ENCODE measurements at regions not wholly inside any gene's neighbourhood (a gene's known extent, or its start where the extent isn't known, plus 50 kb on each side); places are given as distances from the start of the nearest gene placed in this dataset.

GRCh38 chr7:41163991-41164390 is 538.9 kb downstream of the INHBA start:
- Histone ChIP-seq H3K4me3 (no peak overlapping the region), H3K4me1 (replicated peaks in 1 of 2) (no peaks in the 10 kb centered on the region), H3K27ac (no peak overlapping the region)
- 69 to 100% (median 96%) methylated on average over 1 to 3 of the region's 3 CpGs for WGBS, 10 experiments
- no peak for ATAC-seq (replicated peaks in 6 of 8)
- in situ Hi-C loops (cut with MboI; ENCODE audit: low pct_unique_long_range_greater_than_20kb in 2 of 9, low sequenced_read_pairs in 9 of 9, unreplicated experiment in 9 of 9): no loop called here

GRCh38 chr7:41162612-41163011 is 540.3 kb downstream of the INHBA start:
- Histone ChIP-seq H3K27ac (no peak overlapping the region), H3K4me1 (replicated peaks in 1 of 2) (no peaks in the 10 kb centered on the region), H3K4me3 (no peak overlapping the region)
- in situ Hi-C loops (cut with MboI; ENCODE audit: low pct_unique_long_range_greater_than_20kb in 2 of 9, low sequenced_read_pairs in 9 of 9, unreplicated experiment in 9 of 9): no loop called here
- 60 to 100% (median 83%) methylated on average over 1 to 4 of the region's 4 CpGs; no CpG with 5 or more reads in 1 of the 10 experiments for WGBS, 10 experiments
- ATAC-seq (replicated peaks in 6 of 8): peak in 5 of 8 experiments; percentile 9 to 45 (median 41)

GRCh38 chr7:41161041-41161587 is 541.8 kb downstream of the INHBA start:
- no peak for ATAC-seq (replicated peaks in 6 of 8)
- H3K4me3 ChIP-seq: no peak overlapping the region
- in situ Hi-C loops (cut with MboI; ENCODE audit: low pct_unique_long_range_greater_than_20kb in 2 of 9, low sequenced_read_pairs in 9 of 9, unreplicated experiment in 9 of 9): no loop called here
- WGBS, 10 experiments: 70 to 97% (median 90%) methylated on average over 3 to 4 of the region's 4 CpGs
- no peak overlapping the region for H3K27ac ChIP-seq
- no peaks in the 10 kb centered on the region for H3K4me1 ChIP-seq (replicated peaks in 1 of 2)

- in situ Hi-C loops (cut with MboI; ENCODE audit: low pct_unique_long_range_greater_than_20kb in 2 of 9, low sequenced_read_pairs in 9 of 9, unreplicated experiment in 9 of 9): no loop called here
- WGBS, 10 experiments: 29 to 92% (median 65%) methylated on average over 1 to 2 of the region's 2 CpGs; no CpG with 5 or more reads in 1 of the 10 experiments
- Histone ChIP-seq H3K4me3 (no peak overlapping the region), H3K27ac (no peak overlapping the region), H3K4me1 (replicated peaks in 1 of 2) (no peaks in the 10 kb centered on the region)
- ATAC-seq (replicated peaks in 6 of 8): peak in 1 of 8 experiments; percentile 25
Measured at GRCh38 chr7:41156268-41156667, 546.6 kb downstream of the INHBA start.

- peak in 1 of 8 experiments; percentile 52 for ATAC-seq (replicated peaks in 6 of 8)
- Histone ChIP-seq H3K27ac (no peak overlapping the region), H3K4me3 (no peak overlapping the region), H3K4me1 (replicated peaks in 1 of 2) (no peaks in the 10 kb centered on the region)
- in situ Hi-C loops (cut with MboI; ENCODE audit: low pct_unique_long_range_greater_than_20kb in 2 of 9, low sequenced_read_pairs in 9 of 9, unreplicated experiment in 9 of 9): no loop called here
Measured at GRCh38 chr7:41153268-41153667, 549.6 kb downstream of the INHBA start.

- no peak for ATAC-seq (replicated peaks in 6 of 8)
- in situ Hi-C loops (cut with MboI; ENCODE audit: low pct_unique_long_range_greater_than_20kb in 2 of 9, low sequenced_read_pairs in 9 of 9, unreplicated experiment in 9 of 9): no loop called here
- peaks cover 3 to 8% of the 10 kb centered on the region in 2 donors for H3K4me1 ChIP-seq (replicated peaks in 1 of 2)
- 58 to 94% (median 83%) methylated on average over 1 to 4 of the region's 4 CpGs for whole genome bisulfite sequencing, 10 experiments
- H3K4me3 ChIP-seq: no peak overlapping the region
- no peak overlapping the region for H3K27ac ChIP-seq
Measured at GRCh38 chr7:41152179-41152678, 550.7 kb downstream of the INHBA start.

- Histone ChIP-seq H3K27ac (no peak overlapping the region), H3K4me1 (replicated peaks in 1 of 2) (peaks cover 3 to 8% of the 10 kb centered on the region in 2 donors), H3K4me3 (no peak overlapping the region)
- in situ Hi-C loops (cut with MboI; ENCODE audit: low pct_unique_long_range_greater_than_20kb in 2 of 9, low sequenced_read_pairs in 9 of 9, unreplicated experiment in 9 of 9): no loop called here
- WGBS, 10 experiments: 40 to 90% (median 84%) methylated on average over 1 to 6 of the region's 16 CpGs; no CpG with 5 or more reads in 3 of the 10 experiments
- no peak for ATAC-seq (replicated peaks in 6 of 8)
Measured at GRCh38 chr7:41149576-41149975, 553.3 kb downstream of the INHBA start.

- no peak overlapping the region for H3K4me3 ChIP-seq
- 43 to 100% (median 60%) methylated on average over 1 of the region's 1 CpG; no CpG with 5 or more reads in 3 of the 10 experiments for WGBS, 10 experiments
- ATAC-seq (replicated peaks in 6 of 8): peak in 3 of 8 experiments; percentile 31 to 80 (median 74)
- H3K27ac ChIP-seq: no peak overlapping the region
- peaks cover 3 to 8% of the 10 kb centered on the region in 2 donors for H3K4me1 ChIP-seq (replicated peaks in 1 of 2)
- in situ Hi-C loops (cut with MboI; ENCODE audit: low pct_unique_long_range_greater_than_20kb in 2 of 9, low sequenced_read_pairs in 9 of 9, unreplicated experiment in 9 of 9): no loop called here
Measured at GRCh38 chr7:41148521-41148951, 554.4 kb downstream of the INHBA start.

- Histone ChIP-seq H3K27ac (no peak overlapping the region), H3K4me1 (replicated peaks in 1 of 2) (peaks cover 3 to 8% of the 10 kb centered on the region in 2 donors), H3K4me3 (no peak overlapping the region)
- peak in 5 of 8 experiments; percentile 10 to 63 (median 29) for ATAC-seq (replicated peaks in 6 of 8)
- 7 to 77% (median 31%) methylated on average over 2 to 3 of the region's 3 CpGs; no CpG with 5 or more reads in 2 of the 10 experiments for WGBS, 10 experiments
- in situ Hi-C loops (cut with MboI; ENCODE audit: low pct_unique_long_range_greater_than_20kb in 2 of 9, low sequenced_read_pairs in 9 of 9, unreplicated experiment in 9 of 9): no loop called here
Measured at GRCh38 chr7:41147606-41148485, 555.0 kb downstream of the INHBA start.

- Histone ChIP-seq H3K27ac (no peak overlapping the region), H3K4me3 (no peak overlapping the region), H3K4me1 (replicated peaks in 1 of 2) (peaks cover 3 to 8% of the 10 kb centered on the region in 2 donors)
- WGBS, 10 experiments: 6 to 100% (median 60%) methylated on average over 1 to 3 of the region's 3 CpGs; no CpG with 5 or more reads in 2 of the 10 experiments
- peak in 2 of 8 experiments; percentile 40 to 83 for ATAC-seq (replicated peaks in 6 of 8)
- in situ Hi-C loops (cut with MboI; ENCODE audit: low pct_unique_long_range_greater_than_20kb in 2 of 9, low sequenced_read_pairs in 9 of 9, unreplicated experiment in 9 of 9): no loop called here
Measured at GRCh38 chr7:41146429-41146828, 556.5 kb downstream of the INHBA start.

- ATAC-seq (replicated peaks in 6 of 8): peak in 1 of 8 experiments; percentile 16
- 43 to 100% (median 82%) methylated on average over 1 to 3 of the region's 3 CpGs; no CpG with 5 or more reads in 1 of the 10 experiments for WGBS, 10 experiments
- in situ Hi-C loops (cut with MboI; ENCODE audit: low pct_unique_long_range_greater_than_20kb in 2 of 9, low sequenced_read_pairs in 9 of 9, unreplicated experiment in 9 of 9): no loop called here
- Histone ChIP-seq H3K27ac (no peak overlapping the region), H3K4me1 (replicated peaks in 1 of 2) (peaks cover 3 to 8% of the 10 kb centered on the region in 2 donors), H3K4me3 (no peak overlapping the region)
Measured at GRCh38 chr7:41145656-41146055, 557.2 kb downstream of the INHBA start.

- Histone ChIP-seq H3K4me3 (no peak overlapping the region), H3K27ac (no peak overlapping the region), H3K4me1 (replicated peaks in 1 of 2) (peaks cover under 1 to 12% of the 10 kb centered on the region in 2 donors)
- peak in 3 of 8 experiments; percentile 59 to 93 (median 69) for ATAC-seq (replicated peaks in 6 of 8)
- in situ Hi-C loops (cut with MboI; ENCODE audit: low pct_unique_long_range_greater_than_20kb in 2 of 9, low sequenced_read_pairs in 9 of 9, unreplicated experiment in 9 of 9): no loop called here
Measured at GRCh38 chr7:41142904-41143473, 559.9 kb downstream of the INHBA start.

- 62 to 100% (median 89%) methylated on average over 3 to 5 of the region's 5 CpGs; no CpG with 5 or more reads in 1 of the 10 experiments for WGBS, 10 experiments
Measured at GRCh38 chr7:41139789-41140188, 563.1 kb downstream of the INHBA start.

More at GRCh38 chr7:41139789-41140188, 563.1 kb downstream of the INHBA start:
- peaks cover 0 to 5% of the 10 kb centered on the region in 2 donors for H3K4me1 ChIP-seq (replicated peaks in 1 of 2)
- no peak overlapping the region for H3K27ac ChIP-seq
- no peak overlapping the region for H3K4me3 ChIP-seq
- no peak for ATAC-seq (replicated peaks in 6 of 8)
- in situ Hi-C loops (cut with MboI; ENCODE audit: low pct_unique_long_range_greater_than_20kb in 2 of 9, low sequenced_read_pairs in 9 of 9, unreplicated experiment in 9 of 9): no loop called here
